ENCODE measurements at regions not wholly inside any gene's neighbourhood (a gene's known extent, or its start where the extent isn't known, plus 50 kb on each side); places are given as distances from the start of the nearest gene placed in this dataset.

DNA sequence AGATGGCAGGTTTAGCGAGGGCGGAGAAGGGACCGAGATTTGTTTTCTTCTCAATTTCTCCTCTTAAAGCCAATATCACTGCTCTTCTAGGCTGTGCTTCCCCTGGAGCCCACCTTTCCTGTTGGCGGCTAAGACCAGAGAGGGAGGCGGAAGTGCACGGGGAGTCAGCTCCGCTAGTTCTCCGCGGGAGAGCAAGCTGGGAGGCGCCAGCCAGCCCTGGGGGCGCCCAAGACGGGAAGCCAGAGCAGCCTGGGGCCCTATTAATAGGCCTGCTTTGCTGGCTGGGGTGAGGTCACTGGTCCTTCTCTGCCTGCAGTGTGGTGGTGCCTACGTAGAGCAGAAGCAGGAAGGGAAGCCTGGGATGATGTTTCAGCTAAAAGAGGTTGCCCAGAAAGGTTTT lies 61.6 kb downstream of the LSM5 start:
- no peak for DNase-seq (ENCODE audit: low read depth in 3 of 3, low spot score in 1 of 3)

DNA sequence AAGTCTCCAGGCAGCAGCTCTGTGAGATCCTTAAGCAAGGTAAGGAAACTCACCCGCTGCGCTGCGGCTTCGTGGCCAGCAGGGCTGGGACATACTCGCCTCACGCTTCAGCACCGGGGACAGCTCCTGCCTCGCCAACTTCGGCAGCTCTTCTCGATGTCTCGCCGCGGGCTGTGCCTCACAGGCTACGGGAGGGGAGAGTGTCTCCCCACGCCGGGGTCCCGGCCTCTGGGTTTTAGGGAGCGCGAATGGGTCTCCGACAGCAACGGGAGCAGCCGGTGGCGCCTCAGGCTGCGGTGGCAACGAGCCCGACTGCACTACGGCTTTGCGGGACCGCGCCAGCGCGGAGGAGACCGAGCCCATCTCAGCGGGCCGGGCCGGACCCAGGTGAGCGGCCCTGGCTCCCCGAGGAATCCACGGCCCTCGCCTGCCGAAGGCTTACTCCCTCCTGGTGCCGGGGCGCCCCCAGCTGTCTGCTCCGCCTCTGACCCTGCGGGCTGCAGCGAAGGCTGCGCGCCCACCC lies 62.4 kb downstream of the LSM5 start:
- DNase-seq (ENCODE audit: low read depth in 3 of 3, low spot score in 1 of 3) = peak in 2 of 3 donors; percentile 2 to 42

DNA sequence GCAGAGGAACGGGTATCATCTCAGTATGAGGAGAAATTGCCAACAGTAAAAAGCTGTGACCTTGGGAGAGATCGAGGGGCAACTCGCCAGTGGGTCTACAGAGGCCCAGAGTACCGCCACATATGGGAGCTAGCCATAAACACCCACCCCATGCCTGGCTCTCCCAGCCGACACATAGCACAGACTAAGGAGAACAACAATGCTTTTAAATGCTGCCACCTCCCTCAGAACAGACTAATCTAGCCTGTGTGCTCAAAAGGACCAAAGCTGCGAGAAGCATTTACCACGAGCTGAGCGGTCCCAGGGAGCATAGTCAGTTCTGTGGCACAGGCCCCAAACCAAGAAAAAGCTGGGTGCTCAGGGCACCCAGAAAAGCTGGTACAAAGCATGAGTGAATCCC lies 73.3 kb downstream of the LSM5 start:
- DNase-seq (ENCODE audit: low read depth in 3 of 3, low spot score in 1 of 3) = no peak

DNA sequence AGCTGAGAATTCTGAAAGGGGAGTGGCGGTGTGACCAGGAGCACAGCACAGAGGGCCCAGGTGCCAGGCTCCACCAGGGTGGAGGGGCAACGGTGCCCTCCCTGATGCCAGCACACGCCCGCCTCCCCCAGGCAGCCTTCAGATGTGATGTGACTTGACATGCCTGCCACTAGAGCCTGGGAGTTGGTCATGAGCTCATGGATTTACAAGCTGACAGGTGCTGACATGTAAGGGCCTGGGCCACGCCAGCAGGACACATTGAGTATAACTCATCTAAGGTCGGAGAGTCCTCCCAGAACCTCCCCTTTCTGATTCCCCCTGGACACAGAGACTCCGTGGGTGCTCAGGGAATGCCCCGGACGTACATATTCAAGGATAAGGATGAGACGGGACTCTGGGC lies 74.2 kb downstream of the LSM5 start:
- no peak for DNase-seq (ENCODE audit: low read depth in 3 of 3, low spot score in 1 of 3)

DNA sequence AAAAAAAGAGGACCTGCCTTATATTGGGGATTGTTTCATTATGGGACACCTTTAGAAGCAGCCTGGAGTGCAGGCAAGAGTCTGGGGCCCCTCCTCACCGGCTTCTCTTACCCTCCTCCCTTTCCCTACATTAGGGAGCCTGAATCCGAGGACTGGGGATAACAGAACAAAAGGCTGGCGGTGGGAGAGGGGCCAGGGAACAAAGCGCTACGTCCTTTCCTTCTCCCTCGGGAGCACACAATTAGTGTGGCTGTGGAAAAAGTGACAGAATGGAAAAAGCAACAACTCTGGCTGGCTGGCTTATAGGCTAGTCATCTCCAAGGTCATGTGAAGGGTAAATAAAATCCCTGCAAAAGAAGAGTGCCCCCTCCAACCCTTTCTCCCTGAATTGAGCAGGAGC lies 74.7 kb downstream of the LSM5 start:
- DNase-seq (ENCODE audit: low read depth in 3 of 3, low spot score in 1 of 3) = no peak

DNA sequence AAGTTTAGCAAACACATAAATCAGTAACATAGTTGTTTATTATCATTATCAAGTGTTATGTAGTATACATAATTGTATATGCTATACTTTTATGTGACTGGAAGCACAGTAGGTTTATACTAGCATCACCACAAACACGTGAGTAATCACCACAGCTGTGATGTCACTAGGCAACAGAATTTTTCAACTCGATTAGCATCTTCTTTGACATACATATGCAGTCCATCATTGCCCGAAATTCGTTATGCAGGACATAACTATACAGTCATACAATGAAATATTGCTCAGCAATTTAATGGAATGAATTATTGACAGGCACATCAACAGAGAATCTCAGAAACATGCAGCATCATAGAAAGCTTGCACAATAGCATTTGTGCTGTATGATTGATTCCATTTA lies 77.7 kb downstream of the LSM5 start:
- DNase-seq (ENCODE audit: low read depth in 3 of 3, low spot score in 1 of 3) = no peak

DNA sequence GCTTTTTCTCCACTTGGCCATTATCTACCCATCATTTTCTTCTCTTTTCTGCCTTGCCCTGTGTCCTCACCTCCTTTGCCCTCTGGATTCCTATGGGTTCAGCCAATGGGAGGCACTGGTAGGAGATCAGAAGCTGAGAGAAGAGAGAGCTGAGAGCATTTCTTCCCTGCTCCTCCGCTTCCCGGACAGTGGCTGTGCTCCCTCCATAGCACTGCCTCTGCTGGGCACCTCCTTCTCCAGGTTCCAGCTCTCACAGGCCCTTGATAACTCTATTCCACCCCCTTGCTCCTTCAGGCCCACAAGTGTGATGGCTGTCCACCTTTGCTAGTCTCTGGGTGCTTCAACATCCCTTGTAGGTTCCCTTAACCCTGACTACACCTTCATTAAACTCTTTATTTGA lies 79.6 kb downstream of the LSM5 start:
- DNase-seq (ENCODE audit: low read depth in 3 of 3, low spot score in 1 of 3) = no peak

DNA sequence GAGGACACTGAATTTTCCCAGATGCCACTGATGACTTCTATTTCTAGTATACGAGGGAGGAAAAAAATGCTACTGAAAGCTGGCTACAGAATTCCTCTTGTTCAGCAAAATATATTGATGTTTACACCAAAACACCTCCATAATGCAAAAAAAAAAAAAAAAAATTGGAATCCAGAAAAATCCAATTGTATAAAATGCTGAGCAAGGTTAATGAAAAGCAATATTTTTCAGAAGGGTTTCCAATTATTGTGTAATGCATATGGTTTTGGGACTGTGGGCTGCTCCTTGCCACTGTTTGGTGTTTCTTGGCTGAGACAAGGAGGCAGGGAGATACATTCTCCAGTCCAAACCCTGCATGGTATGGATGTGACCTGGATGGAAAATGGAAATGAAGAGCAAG lies 83.8 kb downstream of the LSM5 start:
- no peak for DNase-seq (ENCODE audit: low read depth in 3 of 3, low spot score in 1 of 3)

DNA sequence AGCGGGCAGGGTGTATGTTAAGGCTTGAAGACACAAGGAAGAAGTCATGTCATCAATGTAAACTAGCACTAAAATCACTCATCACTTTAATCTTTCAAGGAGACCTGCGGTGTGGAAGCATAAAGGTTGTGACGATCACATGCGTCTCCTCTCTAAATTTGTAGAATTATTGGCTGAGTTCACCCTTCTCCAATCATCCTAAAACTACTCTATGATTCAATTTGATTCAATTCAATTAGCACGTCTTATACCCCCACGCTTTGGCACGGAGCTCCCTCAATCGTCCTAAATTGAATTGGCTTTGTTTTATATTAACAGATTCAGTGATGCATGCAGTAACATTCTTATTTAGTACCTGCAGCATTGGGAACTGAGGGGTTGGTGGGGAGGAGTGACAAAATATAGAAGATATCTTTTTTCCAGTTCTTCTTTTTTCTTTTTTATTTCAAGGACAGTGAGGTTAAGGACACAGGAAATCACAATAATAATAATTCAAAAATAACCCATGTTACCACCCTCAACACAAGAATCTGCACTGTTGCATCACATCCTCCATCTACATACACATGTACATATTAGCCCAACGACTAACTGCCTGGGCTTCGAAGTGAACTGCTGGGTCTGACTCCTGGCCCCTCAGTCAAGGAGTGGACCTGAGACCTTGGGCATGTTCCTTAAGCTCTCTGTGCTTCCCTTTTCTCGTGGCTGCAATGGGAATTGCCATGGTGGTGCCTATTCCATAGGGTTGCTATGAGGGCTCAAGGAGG lies 86.5 kb downstream of the LSM5 start:
- no peak for DNase-seq (ENCODE audit: low read depth in 3 of 3, low spot score in 1 of 3)

DNA sequence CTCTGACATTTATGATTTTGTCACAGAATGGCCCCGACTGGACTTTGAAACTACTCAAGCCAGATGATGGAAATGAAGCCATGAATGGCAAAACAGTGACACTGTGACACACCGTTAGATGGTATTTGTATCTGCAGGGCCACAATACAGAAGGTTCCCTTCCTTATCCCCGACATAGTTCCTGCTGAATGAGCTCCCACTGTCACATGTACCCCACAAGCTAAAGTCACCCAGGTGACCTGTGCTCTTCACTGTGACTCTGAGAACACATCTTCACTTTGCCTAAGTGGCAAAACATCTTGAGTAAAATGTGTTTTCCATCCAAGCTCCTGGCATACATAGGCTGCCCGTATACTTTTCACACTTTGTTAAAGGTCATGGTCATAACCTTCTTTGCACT lies 89.5 kb downstream of the LSM5 start:
- DNase-seq (ENCODE audit: low read depth in 3 of 3, low spot score in 1 of 3) = no peak

DNA sequence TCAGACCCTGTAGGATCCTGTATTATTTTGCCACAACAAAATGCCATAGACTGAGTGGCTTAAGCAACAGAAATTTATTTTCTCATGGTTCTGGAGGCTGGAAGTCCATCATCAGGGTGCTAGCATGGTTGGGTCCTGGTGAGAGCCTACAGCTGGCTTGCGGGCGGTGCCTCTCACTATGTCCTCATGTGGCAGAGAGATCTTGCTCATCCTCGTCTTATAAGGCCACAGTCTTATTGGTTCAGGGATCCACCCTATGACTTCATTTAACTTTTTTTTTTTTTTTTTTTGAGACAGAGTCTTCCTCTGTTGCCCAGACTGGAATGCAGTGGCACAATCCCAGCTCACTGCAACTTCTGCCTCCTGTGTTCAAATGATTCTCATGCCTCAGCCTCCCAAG lies 90.9 kb downstream of the LSM5 start:
- no peak for DNase-seq (ENCODE audit: low read depth in 3 of 3, low spot score in 1 of 3)

DNA sequence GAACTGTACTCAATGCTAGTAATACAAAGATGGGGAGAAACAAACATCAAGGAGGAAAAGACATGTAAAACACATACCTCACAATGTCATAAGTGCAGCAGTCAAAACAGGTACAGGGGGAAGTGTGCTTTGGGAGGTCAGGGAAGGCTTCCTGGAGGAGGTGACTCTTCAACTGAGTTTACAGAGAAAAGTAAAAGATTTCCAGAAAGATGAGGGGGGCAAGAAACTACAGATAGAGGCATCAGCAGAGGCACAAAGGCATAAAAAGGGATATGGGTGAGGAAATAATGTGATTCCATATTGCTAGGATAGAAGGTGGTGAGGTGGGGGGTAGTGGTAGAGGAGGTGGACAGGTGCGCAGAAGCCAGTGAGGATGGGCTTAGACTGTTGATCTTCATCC lies 95.0 kb downstream of the LSM5 start:
- DNase-seq (ENCODE audit: low read depth in 3 of 3, low spot score in 1 of 3) = no peak

DNA sequence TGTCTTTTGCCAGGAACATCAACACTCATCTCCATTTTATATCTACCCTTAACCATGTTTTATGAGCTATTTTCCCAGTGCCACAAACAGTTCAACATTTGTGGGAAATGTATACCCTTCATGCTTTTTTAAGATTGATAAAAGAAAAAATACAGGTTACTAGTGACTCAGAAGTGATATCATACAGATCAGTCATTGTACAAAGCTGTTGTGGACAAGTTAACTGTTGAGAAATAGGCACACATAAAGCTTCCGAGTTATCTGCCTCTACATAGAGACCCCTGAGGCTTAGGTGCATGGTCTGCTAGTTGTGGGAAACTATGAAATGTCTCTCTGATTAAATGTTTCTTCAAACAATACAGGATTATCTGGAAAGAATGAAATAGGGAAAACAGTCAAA lies 96.3 kb downstream of the LSM5 start:
- no peak for DNase-seq (ENCODE audit: low read depth in 3 of 3, low spot score in 1 of 3)

DNA sequence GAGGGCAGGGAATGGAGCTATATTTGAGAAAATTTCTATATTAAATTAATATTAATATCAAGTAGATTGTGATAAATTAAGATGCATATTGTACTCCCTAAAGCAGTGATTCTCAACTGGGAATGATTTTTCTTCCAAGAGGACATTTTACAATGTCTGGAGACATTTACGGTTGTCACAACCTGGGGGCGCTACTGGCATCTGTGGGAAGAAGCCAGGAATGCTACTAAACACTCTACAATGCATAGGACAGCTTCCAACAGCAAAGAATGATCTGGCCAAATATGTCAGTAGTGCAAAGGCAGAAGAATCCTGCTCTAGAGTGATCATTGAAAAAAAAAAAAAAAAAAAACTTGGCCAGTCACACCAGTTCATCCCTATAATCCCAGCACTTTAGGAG lies 100.0 kb downstream of the LSM5 start:
- no peak for DNase-seq (ENCODE audit: low read depth in 3 of 3, low spot score in 1 of 3)

DNA sequence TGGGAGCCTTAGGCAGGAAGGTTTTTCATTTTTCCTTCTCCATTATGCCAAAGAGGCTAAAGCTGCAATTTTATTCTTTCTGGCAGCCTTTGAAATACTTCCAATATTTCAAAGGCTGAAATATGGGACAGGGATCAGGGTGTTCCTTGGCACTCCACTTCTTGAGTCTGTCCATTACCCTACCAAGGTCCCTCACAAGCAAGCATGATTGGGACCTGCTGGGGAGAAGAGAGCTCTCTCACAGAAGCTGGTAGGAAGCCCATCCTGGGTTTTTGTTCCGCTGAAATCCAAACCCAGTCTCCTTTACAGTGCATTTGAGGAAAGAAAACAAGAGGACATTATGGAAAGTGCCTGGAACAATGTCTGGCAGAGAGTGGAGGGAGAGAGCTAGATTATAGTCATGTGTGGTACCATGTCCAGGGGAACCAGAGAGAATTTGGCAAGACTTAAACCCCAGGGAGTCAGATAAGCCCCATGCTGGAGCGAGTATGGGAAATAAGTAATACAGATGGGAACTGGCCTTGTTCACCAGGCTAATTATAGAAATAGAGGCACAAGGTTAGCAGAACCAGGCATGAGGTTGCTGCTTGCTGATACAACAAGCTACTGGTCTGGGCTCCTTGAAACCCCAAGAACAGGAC lies 104.7 kb downstream of the LSM5 start:
- DNase-seq (ENCODE audit: low read depth in 3 of 3, low spot score in 1 of 3) = no peak

DNA sequence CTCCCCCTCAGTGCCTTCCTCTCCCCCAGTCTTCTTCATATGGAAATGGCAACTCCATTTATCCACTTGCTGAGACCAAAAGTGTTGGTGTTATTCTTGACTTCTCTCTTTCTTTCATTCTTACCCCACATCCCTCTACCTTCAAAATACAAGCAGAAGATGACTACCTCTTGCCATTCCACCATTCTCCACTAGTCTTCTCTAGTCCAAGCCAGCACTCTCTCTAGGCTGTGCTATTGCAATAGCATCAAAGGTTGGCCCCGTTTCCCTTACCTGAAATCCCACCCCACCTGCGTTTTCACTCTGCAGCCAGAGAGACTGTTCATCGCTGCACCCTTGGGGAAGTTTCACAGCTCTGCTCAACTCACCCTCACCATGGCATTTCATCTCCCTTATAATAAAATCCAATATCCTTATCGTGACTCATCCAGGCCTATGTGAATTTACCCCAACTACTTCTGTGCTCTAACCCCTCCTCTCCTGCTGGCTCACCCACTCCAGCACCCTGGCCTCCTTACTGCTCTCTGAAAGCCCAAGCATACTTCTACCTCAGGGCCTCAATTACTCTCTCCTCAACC lies 109.1 kb downstream of the LSM5 start:
- DNase-seq (ENCODE audit: low read depth in 3 of 3, low spot score in 1 of 3) = no peak

DNA sequence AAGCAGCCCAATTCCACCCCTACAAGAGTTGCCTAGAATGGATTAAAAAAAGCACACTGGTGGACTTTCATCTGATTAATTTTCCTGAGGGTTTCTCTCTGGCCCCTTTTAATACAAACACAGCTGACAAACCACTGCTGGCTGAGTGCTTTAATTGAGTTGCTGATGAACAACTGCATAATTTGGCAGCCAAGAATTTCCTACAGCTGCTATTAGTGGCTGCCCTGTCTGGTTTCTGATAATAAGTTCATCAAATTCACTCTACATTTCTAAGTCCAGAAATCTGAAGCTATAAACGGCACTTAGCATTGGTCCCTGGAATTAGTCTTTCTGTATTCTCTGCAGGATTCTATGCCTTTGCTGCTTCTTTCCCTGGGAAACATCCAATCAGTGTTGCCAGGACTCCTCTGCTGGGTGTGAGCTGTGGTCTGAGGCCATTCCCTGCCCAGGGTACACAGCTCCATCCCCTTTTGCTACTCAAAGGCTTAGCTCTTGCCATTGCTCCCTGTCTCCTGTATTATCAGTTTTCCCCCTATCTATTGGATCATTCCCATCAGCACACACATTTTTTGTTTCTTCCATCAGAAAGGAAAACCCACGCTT lies 110.6 kb downstream of the LSM5 start:
- no peak for DNase-seq (ENCODE audit: low read depth in 3 of 3, low spot score in 1 of 3)

DNA sequence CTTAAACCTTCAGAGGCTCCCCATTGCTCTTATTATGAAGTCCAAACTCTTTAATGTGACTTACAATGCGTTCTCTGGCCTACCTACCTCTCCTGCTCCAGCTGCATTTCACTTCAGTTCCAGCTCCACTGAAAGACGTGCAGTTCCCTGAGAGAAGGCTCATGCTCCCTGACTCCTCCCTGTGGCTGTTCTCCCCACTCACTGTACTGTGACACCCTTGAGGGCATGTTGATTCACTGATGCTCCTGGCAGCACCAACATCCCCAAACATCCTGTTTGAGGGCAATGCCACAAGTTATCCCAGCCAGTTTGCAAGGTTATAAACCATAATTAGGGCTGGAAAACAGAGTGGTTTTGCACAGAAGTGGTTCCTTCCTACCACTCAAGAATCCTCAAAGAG lies 111.2 kb downstream of the LSM5 start:
- DNase-seq (ENCODE audit: low read depth in 3 of 3, low spot score in 1 of 3) = no peak

DNA sequence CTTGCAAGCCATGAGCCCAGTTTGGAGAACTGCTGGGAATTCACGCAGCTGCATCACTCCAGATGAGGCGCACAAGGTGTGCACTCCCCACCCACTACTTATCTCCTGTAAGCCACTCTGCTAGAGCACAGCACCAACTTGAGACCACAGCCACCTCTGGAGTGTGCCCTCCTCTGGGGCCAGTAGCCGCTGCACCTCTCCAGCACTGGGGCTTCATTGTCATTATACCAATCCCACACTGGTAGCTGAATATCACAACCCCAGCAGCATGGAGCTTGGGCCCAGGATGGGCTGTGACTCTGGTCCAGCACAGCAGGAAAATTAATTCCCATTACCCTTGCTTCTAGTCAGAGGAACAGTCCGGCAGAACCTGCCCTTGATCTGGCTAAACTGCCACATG lies 125.6 kb downstream of the LSM5 start:
- DNase-seq (ENCODE audit: low read depth in 3 of 3, low spot score in 1 of 3) = no peak

DNA sequence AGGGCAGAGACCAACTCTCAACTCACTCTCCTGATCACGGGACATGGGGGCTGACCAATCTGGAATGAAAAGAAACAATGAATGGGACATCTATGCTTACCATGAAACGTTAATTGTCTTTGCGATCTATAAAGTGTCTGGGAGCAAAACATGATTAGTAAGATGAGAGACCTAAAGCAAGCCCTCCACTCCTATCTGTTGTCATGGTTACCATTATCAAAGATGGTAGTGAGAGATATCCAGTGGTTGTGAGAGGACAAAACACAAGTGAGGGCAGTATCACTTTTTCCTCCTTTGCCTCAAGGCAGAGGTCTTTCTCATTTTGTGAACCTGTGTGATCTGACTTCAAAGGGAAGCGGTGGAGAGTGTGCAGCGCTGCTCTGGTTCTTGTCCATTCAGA lies 130.1 kb downstream of the LSM5 start:
- no peak for DNase-seq (ENCODE audit: low read depth in 3 of 3, low spot score in 1 of 3)

DNA sequence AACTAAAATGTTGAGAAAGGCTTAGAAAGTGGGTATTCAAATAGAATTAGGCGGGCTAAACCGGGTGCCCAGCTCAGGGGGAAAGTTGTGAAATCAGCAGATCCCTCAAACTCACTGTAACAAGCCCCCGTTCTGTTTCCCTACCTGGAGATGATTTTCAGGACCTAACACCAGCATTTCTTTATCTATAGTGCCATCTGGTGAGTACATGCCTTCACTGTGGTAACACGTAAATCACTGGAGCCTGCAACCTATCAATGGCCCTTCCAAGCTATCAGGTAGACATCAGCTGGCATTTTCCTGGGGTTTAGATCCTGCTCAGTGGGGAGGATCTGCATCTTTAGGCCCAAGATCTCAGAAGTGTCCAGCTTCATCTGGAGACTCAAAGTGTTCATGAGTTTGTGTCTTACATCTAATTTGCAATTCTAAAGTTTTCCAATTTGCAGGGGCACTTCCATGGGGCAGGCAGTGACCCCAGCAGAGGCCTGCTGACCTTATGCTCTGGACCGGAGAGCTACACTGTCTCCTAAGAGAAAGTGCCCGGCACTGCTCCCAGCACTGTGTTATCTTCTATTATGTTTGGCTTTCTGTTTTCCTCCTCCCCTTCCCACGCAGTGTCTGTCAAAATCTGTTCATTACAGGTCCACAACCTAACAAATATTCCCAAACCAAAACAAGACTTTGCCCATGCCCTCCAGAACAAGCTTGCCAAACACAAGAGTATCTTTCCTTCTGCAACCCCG lies 132.5 kb downstream of the LSM5 start:
- DNase-seq (ENCODE audit: low read depth in 3 of 3, low spot score in 1 of 3) = no peak
